Memory B cell (primary cell): ENCODE measurements at regions not wholly inside any gene's neighbourhood (a gene's known extent, or its start where the extent isn't known, plus 50 kb on each side); places are given as distances from the start of the nearest gene placed in this dataset.

Experiments used
- ATAC-seq: fragments of 150-1000 bp; cut with Tn5 transposase; 2 replicates; pipeline ENCODE4 v1.10.0; 2021; ENCODE audit warnings: low read depth, mild to moderate bottlenecking, moderate library complexity
- DNase-seq, 2 donors: peaks; one replicate each; pipeline ENCODE4 v3.0.0; 2022; ENCODE audit warnings: low spot score in 2 of 2
- H3K27ac Mint-ChIP-seq: one replicate; pipeline ENCODE4 v1.8.0; 2022; ENCODE audit warnings: mild to moderate bottlenecking, moderate library complexity, mixed read lengths
- H3K27me3 Mint-ChIP-seq: one replicate; pipeline ENCODE4 v1.8.0; 2022; ENCODE audit warnings: mixed read lengths
- H3K36me3 Mint-ChIP-seq: one replicate; pipeline ENCODE4 v1.8.0; 2022; ENCODE audit warnings: mild to moderate bottlenecking, mixed read lengths
- H3K4me1 Mint-ChIP-seq: one replicate; pipeline ENCODE4 v1.8.0; 2022; ENCODE audit warnings: mixed read lengths
- H3K4me3 Mint-ChIP-seq: one replicate; pipeline ENCODE4 v1.8.0; 2022; ENCODE audit warnings: mild to moderate bottlenecking, moderate library complexity, mixed read lengths
- H3K9me3 Mint-ChIP-seq: one replicate; pipeline ENCODE4 v1.8.0; 2022; ENCODE audit warnings: mixed read lengths

GRCh38 chr20:63094767-63095499 lies 88.2 kb upstream of the BHLHE23 start:
- Mint-ChIP-seq H3K4me1 (no peaks in the 10 kb centered on the region), H3K36me3 (no peaks in the 10 kb centered on the region), H3K9me3 (no peaks in the 10 kb centered on the region), H3K4me3 (no peak overlapping the region), H3K27me3 (no peaks in the 10 kb centered on the region), H3K27ac (no peak overlapping the region)
- DNase-seq (no peak), ATAC-seq (no peak)

GRCh38 chr20:63093966-63094766 lies 87.4 kb upstream of the BHLHE23 start:
- Mint-ChIP-seq H3K4me3 (no peak overlapping the region), H3K9me3 (no peaks in the 10 kb centered on the region), H3K36me3 (no peaks in the 10 kb centered on the region), H3K27me3 (peaks cover 2% of the 10 kb centered on the region), H3K4me1 (no peaks in the 10 kb centered on the region), H3K27ac (no peak overlapping the region)
- ATAC-seq (no peak), DNase-seq (peak in 1 of 2 donors; percentile 6)

- Mint-ChIP-seq H3K27me3 (peaks cover 3% of the 10 kb centered on the region), H3K9me3 (no peaks in the 10 kb centered on the region), H3K36me3 (no peaks in the 10 kb centered on the region), H3K4me1 (no peaks in the 10 kb centered on the region), H3K27ac (no peak overlapping the region), H3K4me3 (no peak overlapping the region)
- ATAC-seq (no peak), DNase-seq (peak in 1 of 2 donors; percentile 6)
These were observed 86.0 kb upstream of the BHLHE23 start for GRCh38 chr20:63092660-63093215.

DNA sequence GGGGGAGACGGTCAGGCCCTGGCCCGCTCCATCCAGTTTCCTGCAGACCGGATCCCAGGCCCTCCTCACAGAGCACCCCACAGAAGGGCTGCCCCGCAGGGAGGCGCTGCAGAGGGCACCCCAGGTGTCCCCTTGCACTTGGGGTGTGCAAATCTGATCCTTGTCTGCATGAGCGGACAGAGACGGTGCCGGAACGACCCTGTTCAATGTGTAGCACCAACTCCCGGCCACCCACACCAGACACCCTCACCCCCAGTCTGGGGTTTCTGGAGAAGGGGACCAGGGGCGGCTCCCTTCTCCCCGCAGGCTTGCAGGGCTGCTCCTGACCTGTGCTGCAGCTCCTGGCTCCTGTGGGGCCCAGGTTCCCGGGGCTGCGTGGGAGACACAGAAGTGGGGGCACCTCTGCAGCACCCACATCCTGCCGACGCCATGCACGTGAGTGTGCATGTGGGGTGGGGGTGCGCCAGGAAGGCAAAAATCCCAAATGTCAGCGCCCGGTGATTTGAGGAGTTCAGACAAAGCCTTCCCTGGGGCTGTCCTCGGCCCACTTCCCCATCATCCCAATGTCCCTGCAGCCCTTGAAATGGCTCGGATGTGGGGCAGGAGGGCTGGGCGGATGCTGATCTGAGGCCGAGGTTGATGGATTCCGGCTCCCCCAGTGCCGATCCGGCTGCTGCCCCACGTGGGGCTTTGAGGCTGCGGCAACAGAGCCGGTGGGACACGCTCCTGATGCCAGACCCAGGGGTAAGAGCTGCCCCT lies 85.3 kb upstream of the BHLHE23 start:
- H3K27ac Mint-ChIP-seq: no peak overlapping the region
- ATAC-seq: no peak
- H3K27me3 Mint-ChIP-seq: peaks cover 6% of the 10 kb centered on the region
- no peaks in the 10 kb centered on the region for H3K36me3 Mint-ChIP-seq
- no peaks in the 10 kb centered on the region for H3K4me1 Mint-ChIP-seq
- DNase-seq: peak in 1 of 2 donors; percentile 6
- no peaks in the 10 kb centered on the region for H3K9me3 Mint-ChIP-seq
- H3K4me3 Mint-ChIP-seq: no peak overlapping the region

GRCh38 chr20:63090682-63091571 lies 84.2 kb upstream of the BHLHE23 start:
- peak in 1 of 2 donors; percentile 8 for DNase-seq
- Mint-ChIP-seq H3K4me1 (no peaks in the 10 kb centered on the region), H3K27ac (no peak overlapping the region), H3K36me3 (no peaks in the 10 kb centered on the region), H3K4me3 (no peak overlapping the region), H3K27me3 (peaks cover 6% of the 10 kb centered on the region), H3K9me3 (no peaks in the 10 kb centered on the region)
- no peak for ATAC-seq

GRCh38 chr20:63090052-63090451 lies 83.3 kb upstream of the BHLHE23 start:
- H3K36me3 Mint-ChIP-seq: no peaks in the 10 kb centered on the region
- peaks cover 10% of the 10 kb centered on the region for H3K27me3 Mint-ChIP-seq
- H3K27ac Mint-ChIP-seq: no peak overlapping the region
- no peaks in the 10 kb centered on the region for H3K4me1 Mint-ChIP-seq
- DNase-seq: peak in 1 of 2 donors; percentile 4
- no peak overlapping the region for H3K4me3 Mint-ChIP-seq
- H3K9me3 Mint-ChIP-seq: no peaks in the 10 kb centered on the region
- no peak for ATAC-seq

- Mint-ChIP-seq H3K4me3 (no peak overlapping the region), H3K9me3 (no peaks in the 10 kb centered on the region), H3K27ac (no peak overlapping the region), H3K27me3 (peaks cover 10% of the 10 kb centered on the region), H3K36me3 (no peaks in the 10 kb centered on the region), H3K4me1 (no peaks in the 10 kb centered on the region)
- ATAC-seq (no peak), DNase-seq (peak in 1 of 2 donors; percentile 6)
These were observed 82.5 kb upstream of the BHLHE23 start for GRCh38 chr20:63089051-63089907.

GRCh38 chr20:63087872-63088680 lies 81.3 kb upstream of the BHLHE23 start:
- Mint-ChIP-seq H3K9me3 (no peaks in the 10 kb centered on the region), H3K27ac (no peak overlapping the region), H3K36me3 (no peaks in the 10 kb centered on the region), H3K4me1 (no peaks in the 10 kb centered on the region), H3K27me3 (peaks cover 10% of the 10 kb centered on the region), H3K4me3 (no peak overlapping the region)
- ATAC-seq (no peak), DNase-seq (peak in 1 of 2 donors; percentile 9)

DNA sequence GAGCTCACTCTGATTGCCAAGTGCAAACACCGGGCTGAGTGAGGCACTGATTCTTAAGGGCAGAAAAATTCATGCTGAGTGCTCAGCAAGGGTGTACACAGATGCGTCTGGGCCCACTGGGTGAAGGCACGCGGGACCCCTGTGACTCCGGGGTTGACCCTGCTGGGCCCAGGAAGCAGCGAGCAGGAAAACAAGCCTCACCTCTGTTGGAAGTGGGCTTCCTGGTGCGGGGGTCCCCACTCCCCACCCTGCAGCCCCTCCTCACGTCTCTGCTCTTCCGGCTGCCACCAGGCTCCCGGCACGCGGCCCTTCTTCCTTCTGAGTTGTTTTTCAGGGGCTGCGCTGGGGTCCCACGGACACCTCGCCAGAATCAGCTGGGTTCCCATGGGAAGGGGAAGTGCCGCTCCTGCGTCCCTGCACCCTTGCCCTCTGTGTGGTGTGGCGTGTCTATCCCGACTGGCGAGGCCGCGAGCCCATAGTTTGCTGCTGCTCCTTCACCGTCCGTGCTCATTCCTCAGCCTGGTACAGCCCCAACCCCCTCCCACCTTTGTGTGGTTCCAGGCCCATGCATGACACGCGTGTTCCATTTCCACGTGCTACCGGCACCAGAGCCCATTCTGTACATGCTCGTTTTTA lies 80.6 kb upstream of the BHLHE23 start:
- H3K27me3 Mint-ChIP-seq: peaks cover 13% of the 10 kb centered on the region
- H3K4me3 Mint-ChIP-seq: no peak overlapping the region
- no peaks in the 10 kb centered on the region for H3K36me3 Mint-ChIP-seq
- no peak for DNase-seq
- ATAC-seq: no peak
- no peaks in the 10 kb centered on the region for H3K9me3 Mint-ChIP-seq
- no peak overlapping the region for H3K27ac Mint-ChIP-seq
- no peaks in the 10 kb centered on the region for H3K4me1 Mint-ChIP-seq

GRCh38 chr20:63086421-63087235 lies 79.9 kb upstream of the BHLHE23 start:
- H3K27ac Mint-ChIP-seq: no peak overlapping the region
- H3K9me3 Mint-ChIP-seq: no peaks in the 10 kb centered on the region
- H3K4me1 Mint-ChIP-seq: no peaks in the 10 kb centered on the region
- DNase-seq: no peak
- no peak overlapping the region for H3K4me3 Mint-ChIP-seq
- H3K36me3 Mint-ChIP-seq: no peaks in the 10 kb centered on the region
- H3K27me3 Mint-ChIP-seq: peaks cover 13% of the 10 kb centered on the region
- ATAC-seq: no peak
